Trophoblast cell (in vitro differentiated cells and primary cell): ENCODE measurements at regions not wholly inside any gene's neighbourhood (a gene's known extent, or its start where the extent isn't known, plus 50 kb on each side); places are given as distances from the start of the nearest gene placed in this dataset.
A peak's percentile ranks its signal among the peaks of the same experiment; 100 is the strongest.
"Not testable (repeated sequence)": the region's sequence is repeated elsewhere in the genome, so short reads cannot be mapped to it uniquely, and the experiment has no call there.

Experiments
- DNase-seq, 2 donors: peaks; one replicate each; pipeline ENCODE4 v3.0.0-alpha.2; 2016
- H2AFZ ChIP-seq: 2 replicates; pipeline ENCODE4 v1.6.1; 2013; ENCODE audit warnings: low read length, moderate library complexity, mild to moderate bottlenecking; ENCODE audit not compliant: insufficient read depth, poor library complexity
- H2AK5ac ChIP-seq: 2 replicates; pipeline ENCODE4 v1.6.1; 2013; ENCODE audit warnings: mild to moderate bottlenecking, low read length
- H2BK120ac ChIP-seq: 2 replicates; pipeline ENCODE4 v1.6.1; 2013; ENCODE audit warnings: low read length, mild to moderate bottlenecking, moderate library complexity; ENCODE audit not compliant: insufficient read depth, poor library complexity
- H2BK12ac ChIP-seq: 2 replicates; pipeline ENCODE4 v1.6.1; 2013; ENCODE audit warnings: mild to moderate bottlenecking, low read length, moderate library complexity
- H2BK5ac ChIP-seq: 2 replicates; pipeline ENCODE4 v1.6.1; 2013; ENCODE audit warnings: low read length, low read depth, moderate library complexity, mild to moderate bottlenecking; ENCODE audit not compliant: poor library complexity
- H3K14ac ChIP-seq: 2 replicates; pipeline ENCODE4 v1.6.1; 2013; ENCODE audit warnings: mild to moderate bottlenecking, low read length
- H3K18ac ChIP-seq: 2 replicates; pipeline ENCODE4 v1.6.1; 2013; ENCODE audit warnings: mild to moderate bottlenecking, low read length
- H3K23ac ChIP-seq: 2 replicates; pipeline ENCODE4 v1.6.1; 2013; ENCODE audit warnings: low read length
- H3K27ac ChIP-seq: 2 replicates; pipeline ENCODE4 v1.5.1; 2013; ENCODE audit warnings: low read depth, mild to moderate bottlenecking, inconsistent platforms, low read length, moderate library complexity
- H3K27me3 ChIP-seq: 2 replicates; pipeline ENCODE4 v1.6.1; 2013; ENCODE audit warnings: inconsistent platforms, mild to moderate bottlenecking, low read length, moderate library complexity; ENCODE audit not compliant: insufficient read depth
- H3K36me3 ChIP-seq, 2 experiments: 1 replicate in 1 of 2; 2 replicates in 1 of 2; pipeline ENCODE4 v1.6.1; 2013; ENCODE audit warnings: low read length in 2 of 2, mild to moderate bottlenecking in 2 of 2, moderate library complexity in 1 of 2; ENCODE audit not compliant: insufficient read depth in 2 of 2, control insufficient read depth in 1 of 2
- H3K4ac ChIP-seq: 2 replicates; pipeline ENCODE4 v1.6.1; 2013; ENCODE audit warnings: low read depth, mild to moderate bottlenecking, low read length, moderate library complexity
- H3K4me1 ChIP-seq, 2 experiments: 1 replicate in 1 of 2; 2 replicates in 1 of 2; pipeline ENCODE4 v1.6.1; 2013; ENCODE audit warnings: low read length in 2 of 2, mild to moderate bottlenecking in 2 of 2, moderate library complexity in 1 of 2; ENCODE audit not compliant: insufficient read depth in 2 of 2, control insufficient read depth in 1 of 2
- H3K4me2 ChIP-seq: 2 replicates; pipeline ENCODE4 v1.6.1; 2013; ENCODE audit warnings: inconsistent platforms, mild to moderate bottlenecking, low read length, moderate library complexity
- H3K4me3 ChIP-seq: 2 replicates; pipeline ENCODE4 v1.5.1; 2013; ENCODE audit warnings: mild to moderate bottlenecking, low read depth, low read length, inconsistent platforms
- H3K79me1 ChIP-seq: one replicate; pipeline ENCODE4 v1.6.1; 2013; ENCODE audit warnings: low read length
- H3K79me2 ChIP-seq: 2 replicates; pipeline ENCODE4 v1.6.1; 2013; ENCODE audit warnings: low read length, mild to moderate bottlenecking; ENCODE audit not compliant: control insufficient read depth, insufficient read depth, poor library complexity
- H3K9ac ChIP-seq: 2 replicates; pipeline ENCODE4 v1.6.1; 2013; ENCODE audit warnings: mild to moderate bottlenecking, low read length
- H3K9me3 ChIP-seq: 2 replicates; pipeline ENCODE4 v1.6.1; 2013; ENCODE audit warnings: low read depth, mild to moderate bottlenecking, control low read depth, inconsistent platforms, low read length; ENCODE audit not compliant: insufficient read depth
- H4K12ac ChIP-seq: 2 replicates; pipeline ENCODE4 v1.6.1; 2013; ENCODE audit warnings: low read depth, mild to moderate bottlenecking, low read length, moderate library complexity
- H4K8ac ChIP-seq: 2 replicates; pipeline ENCODE4 v1.6.1; 2013; ENCODE audit warnings: low read depth, mild to moderate bottlenecking, low read length, moderate library complexity
- H4K91ac ChIP-seq: one replicate; pipeline ENCODE4 v1.6.1; 2013; ENCODE audit warnings: low read depth, mild to moderate bottlenecking, low read length, moderate library complexity
- WGBS: extraction: QIAGEN DNeasy Blood & Tissue Kit; methylation state at CpG from one replicate; pipeline ENCODE4 v1.1.7; 2013; ENCODE audit warnings: missing lambda C conversion rate; ENCODE audit not compliant: insufficient read length, insufficient coverage; ENCODE audit errors: extremely low coverage; 5-methylcytosine and 5-hydroxymethylcytosine counted together

GRCh38 chrX:3411626-3412025 is 65.2 kb upstream of the MXRA5 start:
- not testable (repeated sequence) for H3K18ac ChIP-seq, DNase-seq, H2BK12ac ChIP-seq, H4K91ac ChIP-seq, H2AFZ ChIP-seq, H3K9me3 ChIP-seq, H2BK5ac ChIP-seq, H2AK5ac ChIP-seq, H3K79me1 ChIP-seq, H3K36me3 ChIP-seq, H2BK120ac ChIP-seq, H3K27me3 ChIP-seq, H3K4me1 ChIP-seq, H3K4me3 ChIP-seq, H3K23ac ChIP-seq, H4K8ac ChIP-seq, H3K27ac ChIP-seq, H4K12ac ChIP-seq, H3K79me2 ChIP-seq, H3K9ac ChIP-seq, H3K4me2 ChIP-seq, H3K4ac ChIP-seq, H3K14ac ChIP-seq
- no CpG with 5 or more reads among the region's 2 CpGs for WGBS

- H3K4me1 ChIP-seq, H3K4me2 ChIP-seq, H3K14ac ChIP-seq, H3K27me3 ChIP-seq, H2BK12ac ChIP-seq, H2AK5ac ChIP-seq, H3K36me3 ChIP-seq, H3K9me3 ChIP-seq, H3K27ac ChIP-seq, H4K12ac ChIP-seq, H3K4me3 ChIP-seq, H3K79me1 ChIP-seq, H4K91ac ChIP-seq, H3K23ac ChIP-seq, H2BK120ac ChIP-seq, H3K4ac ChIP-seq, H3K18ac ChIP-seq, H3K79me2 ChIP-seq, H4K8ac ChIP-seq, H3K9ac ChIP-seq, H2AFZ ChIP-seq, H2BK5ac ChIP-seq: not testable (repeated sequence)
- DNase-seq = peak in 1 of 2 donors; percentile 0
- WGBS = no CpG with 5 or more reads among the region's 4 CpGs
These were observed 63.5 kb upstream of the MXRA5 start for GRCh38 chrX:3409936-3410335.

- no CpG with 5 or more reads among the region's 3 CpGs for WGBS
These were observed 61.3 kb upstream of the MXRA5 start for GRCh38 chrX:3407781-3408180.

GRCh38 chrX:3407121-3407520 is 60.7 kb upstream of the MXRA5 start:
- no CpG with 5 or more reads among the region's 3 CpGs for WGBS
- H3K14ac ChIP-seq = no peak overlapping the region
- H2BK120ac ChIP-seq = no peak overlapping the region
- DNase-seq = no peak
- H3K36me3 ChIP-seq = no peaks in the 10 kb centered on the region
- H3K9ac ChIP-seq = no peak overlapping the region
- H2BK5ac ChIP-seq = no peak overlapping the region
- no peak overlapping the region for H3K27ac ChIP-seq
- no peak overlapping the region for H3K23ac ChIP-seq
- H3K27me3 ChIP-seq = no peaks in the 10 kb centered on the region
- H3K9me3 ChIP-seq = no peaks in the 10 kb centered on the region
- no peak overlapping the region for H3K18ac ChIP-seq
- H3K4me2 ChIP-seq = no peak overlapping the region
- H3K79me1 ChIP-seq = no peaks in the 10 kb centered on the region
- H2BK12ac ChIP-seq = no peak overlapping the region
- H3K4ac ChIP-seq = no peak overlapping the region
- H4K91ac ChIP-seq = no peak overlapping the region
- no peak overlapping the region for H4K12ac ChIP-seq
- no peak overlapping the region for H2AFZ ChIP-seq
- H3K4me3 ChIP-seq = no peak overlapping the region
- H2AK5ac ChIP-seq = no peak overlapping the region
- H3K4me1 ChIP-seq = no peaks in the 10 kb centered on the region
- H4K8ac ChIP-seq = no peak overlapping the region
- H3K79me2 ChIP-seq = no peaks in the 10 kb centered on the region

More at GRCh38 chrX:3407781-3408180, 61.3 kb upstream of the MXRA5 start:
- no peaks in the 10 kb centered on the region for H3K4me1 ChIP-seq
- no peak overlapping the region for H3K14ac ChIP-seq
- no peak overlapping the region for H3K9ac ChIP-seq
- no peak overlapping the region for H3K4me3 ChIP-seq
- H3K36me3 ChIP-seq = no peaks in the 10 kb centered on the region
- no peak overlapping the region for H2BK5ac ChIP-seq
- no peak overlapping the region for H3K27ac ChIP-seq
- H2BK12ac ChIP-seq = no peak overlapping the region
- no peak overlapping the region for H3K4ac ChIP-seq
- H4K91ac ChIP-seq = no peak overlapping the region
- no peak overlapping the region for H2AFZ ChIP-seq
- no peak overlapping the region for H4K12ac ChIP-seq
- H2BK120ac ChIP-seq = no peak overlapping the region
- no peak for DNase-seq
- H3K9me3 ChIP-seq = no peaks in the 10 kb centered on the region
- H3K4me2 ChIP-seq = no peak overlapping the region
- H4K8ac ChIP-seq = no peak overlapping the region
- no peak overlapping the region for H3K23ac ChIP-seq
- no peaks in the 10 kb centered on the region for H3K79me1 ChIP-seq
- H3K27me3 ChIP-seq = no peaks in the 10 kb centered on the region
- no peak overlapping the region for H3K18ac ChIP-seq
- no peaks in the 10 kb centered on the region for H3K79me2 ChIP-seq
- no peak overlapping the region for H2AK5ac ChIP-seq
